ENCODE measurements at regions not wholly inside any gene's neighbourhood (a gene's known extent, or its start where the extent isn't known, plus 50 kb on each side); places are given as distances from the start of the nearest gene placed in this dataset.

DNA sequence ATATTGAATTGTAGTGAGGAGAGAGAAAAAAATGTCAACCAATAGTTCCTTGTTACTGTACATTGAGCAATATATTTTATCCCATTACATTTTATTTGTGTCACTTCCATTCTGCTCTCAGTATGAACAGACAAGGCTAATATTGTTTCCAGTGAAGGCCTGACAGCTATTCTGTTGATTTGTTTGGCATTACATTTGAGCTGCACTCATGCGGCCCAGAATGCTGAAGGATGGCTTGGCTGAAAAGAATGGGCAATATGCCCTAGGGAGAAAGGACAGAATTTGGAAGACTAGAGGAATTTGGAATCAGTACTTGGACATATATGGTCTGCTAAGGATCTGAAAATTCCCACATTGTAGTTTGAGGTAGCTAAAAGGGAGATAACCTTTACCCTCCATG is 1294.4 kb downstream of the CDH8 start:
- ChIA-PET CTCF (no interaction called here), POLR2A (ENCODE audit: unreplicated experiment) (no interaction called here)
- Histone ChIP-seq H3K27me3 (ENCODE audit: insufficient read depth, low read depth) (no peaks in the 10 kb centered on the region), H3K79me2 (ENCODE audit: low read depth) (no peaks in the 10 kb centered on the region), H3K9me3 (ENCODE audit: insufficient read depth, low read depth) (no peaks in the 10 kb centered on the region), H3K36me3 (ENCODE audit: low read depth) (no peaks in the 10 kb centered on the region), H3K9me2 (ENCODE audit: insufficient read depth) (no peaks in the 10 kb centered on the region), H4K20me1 (ENCODE audit: insufficient read depth) (no peaks in the 10 kb centered on the region), H2AFZ (no peak overlapping the region), H3K4me1 (replicated peaks; ENCODE audit: insufficient read depth) (no peaks in the 10 kb centered on the region), H3K4me3 (no peak overlapping the region), H3F3A (ENCODE audit: insufficient read depth, low read depth) (no peaks in the 10 kb centered on the region), H3K4me2 (no peak overlapping the region), H3K27ac (no peak overlapping the region)
- TF ChIP-seq, protein P1, sequence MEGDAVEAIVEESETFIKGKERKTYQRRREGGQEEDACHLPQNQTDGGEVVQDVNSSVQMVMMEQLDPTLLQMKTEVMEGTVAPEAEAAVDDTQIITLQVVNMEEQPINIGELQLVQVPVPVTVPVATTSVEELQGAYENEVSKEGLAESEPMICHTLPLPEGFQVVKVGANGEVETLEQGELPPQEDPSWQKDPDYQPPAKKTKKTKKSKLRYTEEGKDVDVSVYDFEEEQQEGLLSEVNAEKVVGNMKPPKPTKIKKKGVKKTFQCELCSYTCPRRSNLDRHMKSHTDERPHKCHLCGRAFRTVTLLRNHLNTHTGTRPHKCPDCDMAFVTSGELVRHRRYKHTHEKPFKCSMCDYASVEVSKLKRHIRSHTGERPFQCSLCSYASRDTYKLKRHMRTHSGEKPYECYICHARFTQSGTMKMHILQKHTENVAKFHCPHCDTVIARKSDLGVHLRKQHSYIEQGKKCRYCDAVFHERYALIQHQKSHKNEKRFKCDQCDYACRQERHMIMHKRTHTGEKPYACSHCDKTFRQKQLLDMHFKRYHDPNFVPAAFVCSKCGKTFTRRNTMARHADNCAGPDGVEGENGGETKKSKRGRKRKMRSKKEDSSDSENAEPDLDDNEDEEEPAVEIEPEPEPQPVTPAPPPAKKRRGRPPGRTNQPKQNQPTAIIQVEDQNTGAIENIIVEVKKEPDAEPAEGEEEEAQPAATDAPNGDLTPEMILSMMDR (conservative IDR thresholded peaks at IDR 0.05), result no peak
- no peak for TF ChIP-seq EZH2 (IDR thresholded peaks at IDR 0.05; ENCODE audit: low read depth)
- DNase-seq, result no peak
- intact Hi-C loops (cut with micrococcal nuclease; ENCODE audit: unreplicated experiment), result no loop called here
- BruUV-seq (replicated peaks), result no TSS peak

DNA sequence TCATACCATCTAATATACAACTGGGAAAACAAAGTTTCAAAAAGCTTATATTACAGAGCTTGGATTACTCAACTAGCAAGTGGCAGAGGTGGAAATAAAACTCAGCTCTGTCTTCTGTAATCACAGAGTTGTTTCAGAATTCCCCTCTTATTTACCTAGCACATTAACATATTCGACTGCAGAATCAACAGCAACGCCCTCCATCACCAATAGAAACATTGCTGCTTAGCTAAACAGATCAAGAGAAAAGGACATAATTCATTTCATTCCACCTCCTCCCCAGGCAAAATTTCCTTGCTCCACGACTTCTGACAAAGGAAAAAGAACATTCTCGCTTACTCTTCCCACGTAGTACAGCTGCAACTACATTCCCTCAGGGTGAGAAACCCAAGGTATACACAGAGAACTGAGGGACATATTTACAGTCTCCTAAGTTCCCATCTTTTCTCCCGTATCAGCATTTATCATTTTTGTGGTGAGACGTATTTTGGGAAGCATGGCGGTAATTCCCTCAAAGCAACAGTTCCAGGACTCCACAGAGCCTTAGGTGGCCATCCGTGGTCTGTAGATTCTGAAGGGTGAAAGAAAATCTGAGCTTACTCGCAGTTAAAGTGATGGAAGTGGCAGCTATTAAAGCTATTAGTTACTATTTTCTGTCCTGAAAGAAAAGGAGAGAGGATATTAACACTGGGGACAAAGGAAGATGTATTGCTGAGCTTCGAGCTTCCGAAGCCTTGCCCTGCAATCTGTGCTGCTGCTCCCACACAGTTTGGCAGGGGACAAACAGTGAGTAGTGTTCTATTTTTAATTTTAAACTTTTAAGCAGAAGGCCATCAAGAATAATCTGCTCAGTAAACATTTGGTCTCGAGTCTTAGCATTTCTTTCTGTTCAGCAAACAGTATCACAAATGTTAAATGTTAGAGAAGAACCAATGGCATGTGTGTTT is 1296.2 kb downstream of the CDH8 start:
- H4K20me1 ChIP-seq (ENCODE audit: insufficient read depth), result no peaks in the 10 kb centered on the region
- intact Hi-C loops (cut with micrococcal nuclease; ENCODE audit: unreplicated experiment), result no loop called here
- POLR2A ChIA-PET (ENCODE audit: unreplicated experiment), result no interaction called here
- no peaks in the 10 kb centered on the region for H3K4me1 ChIP-seq (replicated peaks; ENCODE audit: insufficient read depth)
- BruUV-seq (replicated peaks), result no TSS peak
- no peak overlapping the region for H3K4me3 ChIP-seq
- no peak overlapping the region for H3K4me2 ChIP-seq
- no peak overlapping the region for H2AFZ ChIP-seq
- H3K27me3 ChIP-seq (ENCODE audit: insufficient read depth, low read depth), result no peaks in the 10 kb centered on the region
- no peaks in the 10 kb centered on the region for H3K9me3 ChIP-seq (ENCODE audit: insufficient read depth, low read depth)
- no peaks in the 10 kb centered on the region for H3K36me3 ChIP-seq (ENCODE audit: low read depth)
- no peaks in the 10 kb centered on the region for H3F3A ChIP-seq (ENCODE audit: insufficient read depth, low read depth)
- DNase-seq, result no peak
- H3K79me2 ChIP-seq (ENCODE audit: low read depth), result no peaks in the 10 kb centered on the region
- TF ChIP-seq, protein P1 (conservative IDR thresholded peaks at IDR 0.05), result no peak
- no peak for TF ChIP-seq EZH2 (IDR thresholded peaks at IDR 0.05; ENCODE audit: low read depth)
- CTCF ChIA-PET, result no interaction called here
- H3K9me2 ChIP-seq (ENCODE audit: insufficient read depth), result no peaks in the 10 kb centered on the region
- H3K27ac ChIP-seq, result no peak overlapping the region

DNA sequence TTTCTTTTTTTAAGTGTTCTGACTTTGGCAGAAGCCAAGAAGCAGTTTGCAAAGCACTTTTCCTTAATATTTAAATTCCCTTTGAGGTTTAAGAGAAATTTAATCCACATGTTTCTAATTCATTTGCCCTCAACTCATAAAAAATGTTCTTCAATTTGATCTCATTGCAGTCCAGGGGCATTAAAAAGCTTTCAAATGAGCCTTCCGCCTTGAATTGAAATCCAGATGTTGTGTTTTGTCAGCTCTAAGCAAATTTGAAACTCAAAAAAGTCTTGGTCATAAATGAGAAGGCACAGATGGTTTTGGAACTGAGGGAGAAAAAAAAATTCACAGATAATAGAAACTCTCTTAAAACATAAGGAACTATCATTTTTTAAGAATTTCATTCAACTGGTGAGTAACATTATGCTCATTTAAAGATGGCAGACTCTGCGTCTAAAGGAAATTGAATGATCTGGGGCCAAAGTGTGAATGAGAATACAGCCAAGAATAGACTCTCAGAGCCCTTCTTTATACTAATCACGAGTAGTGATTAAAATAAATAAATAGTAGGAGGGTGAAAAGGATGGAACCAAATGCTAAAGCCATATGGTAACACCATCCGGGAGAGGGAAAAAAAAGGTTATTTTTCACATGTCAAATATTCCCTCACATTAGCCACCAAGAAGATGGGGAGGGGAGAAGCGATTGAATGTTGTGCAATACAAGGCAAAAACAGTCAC is 1304.7 kb downstream of the CDH8 start:
- BruUV-seq (replicated peaks), result no TSS peak
- CTCF ChIA-PET, result no interaction called here
- no peak for DNase-seq

More for the DNA sequence above, 1304.7 kb downstream of the CDH8 start:
- POLR2A ChIA-PET (ENCODE audit: unreplicated experiment), result no interaction called here
- Histone ChIP-seq H3K4me3 (no peak overlapping the region), H3K36me3 (ENCODE audit: low read depth) (no peaks in the 10 kb centered on the region), H4K20me1 (ENCODE audit: insufficient read depth) (no peaks in the 10 kb centered on the region), H3K9me3 (ENCODE audit: insufficient read depth, low read depth) (no peaks in the 10 kb centered on the region), H3K27ac (no peak overlapping the region), H3K4me1 (replicated peaks; ENCODE audit: insufficient read depth) (no peaks in the 10 kb centered on the region), H3K79me2 (ENCODE audit: low read depth) (no peaks in the 10 kb centered on the region), H3F3A (ENCODE audit: insufficient read depth, low read depth) (no peaks in the 10 kb centered on the region), H3K9me2 (ENCODE audit: insufficient read depth) (no peaks in the 10 kb centered on the region; the same call in 1 of the 2 replicates), H3K4me2 (no peak overlapping the region), H2AFZ (no peak overlapping the region), H3K27me3 (ENCODE audit: insufficient read depth, low read depth) (no peaks in the 10 kb centered on the region)
- TF ChIP-seq, protein P1 (conservative IDR thresholded peaks at IDR 0.05), result no peak
- TF ChIP-seq EZH2 (IDR thresholded peaks at IDR 0.05; ENCODE audit: low read depth), result no peak
- intact Hi-C loops (cut with micrococcal nuclease; ENCODE audit: unreplicated experiment), result no loop called here

All from PC-9 (cell line).